Head of caudate nucleus (tissue), 42 donors: ENCODE measurements at regions not wholly inside any gene's neighbourhood (a gene's known extent, or its start where the extent isn't known, plus 50 kb on each side); places are given as distances from the start of the nearest gene placed in this dataset.

Experiments
- DNase-seq, 42 donors: peaks; one replicate each; pipeline versions ENCODE4 v3.0.0 to v3.0.0-alpha.2; 2020 to 2021; ENCODE audit warnings: mixed read lengths in 7 of 42
- intact Hi-C: fragments of 100-400 bp; cut with DNase I; formaldehyde crosslinking; loops from one replicate; pipeline ENCODE4 v1.15.0; 2022

DNA sequence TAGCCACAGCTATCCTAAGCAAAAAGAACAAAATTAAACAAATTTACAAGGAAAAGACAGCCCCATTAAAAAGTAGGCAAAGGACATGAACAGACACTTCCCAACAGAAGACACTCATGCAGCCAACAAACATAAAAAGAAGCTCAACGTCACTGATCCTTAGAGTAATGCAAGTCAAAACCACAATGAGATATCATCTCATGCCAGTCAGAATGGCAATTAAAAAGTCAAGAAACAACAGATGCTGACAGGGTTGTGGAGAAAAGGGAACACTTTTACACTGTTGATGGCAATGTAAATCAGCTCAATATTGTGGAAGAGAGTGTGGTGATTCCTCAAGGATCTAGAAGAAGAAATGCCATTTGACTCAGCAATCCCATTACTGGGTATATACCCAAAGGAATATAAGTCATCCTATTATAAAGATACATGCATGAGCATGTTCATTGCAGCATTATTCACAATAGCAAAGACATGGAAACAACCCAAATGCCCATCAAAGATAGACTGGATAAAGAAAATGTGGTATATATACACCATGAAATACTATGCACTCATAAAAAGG is 163.0 kb upstream of the TET2 start:
- DNase-seq, result no peak
- intact Hi-C loops, result no loop called here

DNA sequence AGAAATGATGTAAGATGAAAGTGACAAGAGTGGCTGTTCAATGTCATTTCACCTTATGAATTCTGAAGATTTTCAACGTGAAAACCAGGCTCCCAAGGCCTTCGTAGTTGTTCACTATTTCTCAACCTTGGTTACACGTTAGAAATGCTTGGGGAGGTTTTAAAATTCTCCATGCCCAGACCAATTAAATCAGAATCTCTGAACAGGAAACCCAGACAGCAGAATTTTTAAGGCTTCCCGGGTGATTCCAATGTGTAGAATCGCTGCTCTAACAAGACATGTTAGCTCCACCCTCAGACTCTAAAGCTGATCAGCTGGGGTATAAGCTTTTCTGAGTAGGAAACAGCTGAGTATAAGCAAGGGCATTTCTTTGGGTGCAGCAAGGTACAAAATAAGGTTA is 160.4 kb upstream of the TET2 start:
- DNase-seq, result no peak
- intact Hi-C loops, result no loop called here

DNA sequence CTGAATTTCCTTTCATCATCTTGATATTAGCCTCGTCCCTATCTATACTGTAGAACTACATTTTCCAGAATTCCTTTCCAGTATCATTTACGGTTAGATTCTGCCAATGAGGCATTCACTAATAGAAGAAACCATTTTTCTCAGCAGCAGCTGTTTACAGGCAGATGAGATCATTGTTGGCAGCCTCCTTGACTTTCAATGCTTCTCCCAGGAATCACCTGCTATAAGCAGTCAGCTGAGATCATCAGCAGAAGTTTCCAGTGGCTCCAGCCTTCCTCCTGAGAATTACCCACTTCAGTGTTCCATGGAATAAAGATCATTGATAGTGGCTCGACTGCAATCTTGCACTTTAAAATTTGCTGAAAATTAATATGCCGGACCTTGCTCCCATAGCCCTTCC is 157.3 kb upstream of the TET2 start:
- DNase-seq, result no peak
- intact Hi-C loops, result no loop called here

DNA sequence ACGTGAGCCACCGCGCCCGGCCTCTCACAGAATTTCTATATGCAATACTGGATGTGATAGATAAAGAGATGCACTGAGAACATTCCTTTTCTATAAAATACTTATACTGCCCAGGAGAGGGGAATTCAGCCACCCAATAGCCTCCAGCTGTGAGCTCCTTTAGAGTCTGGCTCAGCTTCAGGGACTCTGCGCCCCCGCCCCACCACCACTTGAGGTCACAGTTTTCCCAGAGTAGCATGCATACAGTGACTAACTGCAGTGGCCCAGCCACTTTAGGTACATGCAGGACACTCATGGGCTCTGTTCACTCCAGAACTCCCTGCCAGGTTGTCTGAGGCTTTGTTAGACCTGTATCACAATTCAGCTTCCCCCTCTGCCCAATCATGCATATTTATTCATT is 144.4 kb upstream of the TET2 start:
- no peak for DNase-seq
- intact Hi-C loops, result no loop called here

DNA sequence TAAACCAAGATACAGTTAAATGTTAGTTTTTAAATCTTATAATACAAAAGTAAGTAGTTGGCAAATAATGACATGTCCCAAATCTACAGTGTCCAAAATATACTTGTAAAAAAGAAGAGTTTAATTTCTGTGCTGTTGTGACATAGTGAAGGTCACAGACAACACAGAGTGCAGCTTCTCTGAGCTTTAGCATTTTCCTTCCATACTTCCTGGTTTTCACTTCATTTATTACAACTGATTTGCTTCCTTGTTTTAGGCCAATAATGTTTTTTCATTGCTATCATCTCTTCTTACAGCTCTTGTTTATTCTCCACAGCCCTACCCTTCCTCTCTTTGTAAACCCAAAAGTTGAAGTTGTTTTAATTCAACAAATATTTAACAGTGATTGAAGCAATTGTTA is 132.4 kb upstream of the TET2 start:
- DNase-seq, result no peak

DNA sequence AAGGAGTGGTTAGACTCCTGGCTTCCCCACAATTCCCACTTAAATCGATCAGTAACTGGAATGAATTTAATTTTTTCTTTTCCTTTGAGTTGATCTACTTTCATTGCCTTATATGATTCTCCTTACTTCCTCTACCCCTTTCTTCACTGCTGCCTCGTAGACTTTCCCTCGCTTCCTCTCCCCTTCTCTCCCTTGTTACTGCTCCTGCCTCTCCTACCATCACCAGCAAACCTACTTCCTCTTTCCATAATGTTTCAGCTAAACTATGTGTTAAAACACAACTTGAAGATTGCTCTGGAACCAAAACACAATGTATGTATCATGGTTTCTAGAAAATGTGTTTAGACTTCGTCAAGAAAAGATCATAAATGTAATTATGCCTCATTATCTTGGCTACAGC is 132.0 kb upstream of the TET2 start:
- intact Hi-C loops, result no loop called here
- DNase-seq, result no peak

More for the DNA sequence above, 132.4 kb upstream of the TET2 start:
- intact Hi-C loops, result no loop called here

DNA sequence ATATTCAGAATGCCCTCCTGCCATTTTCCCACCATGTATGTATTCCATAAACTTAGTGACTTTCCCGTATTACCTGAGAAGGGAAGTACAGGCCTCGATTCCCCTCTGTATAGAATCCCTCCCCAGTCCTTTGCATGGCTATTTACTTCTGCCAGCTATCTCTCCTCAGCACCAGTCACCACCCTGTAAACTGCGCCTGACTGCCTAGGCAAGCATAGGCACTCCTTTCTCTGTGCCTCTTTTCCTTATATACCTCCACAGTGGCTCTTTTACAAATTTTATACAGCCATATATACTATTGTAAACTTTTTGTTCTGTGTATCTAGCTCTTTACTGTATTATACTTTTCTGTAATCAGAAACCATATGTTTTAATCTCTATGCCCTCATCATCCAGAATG is 130.9 kb upstream of the TET2 start:
- intact Hi-C loops, result no loop called here
- no peak for DNase-seq

DNA sequence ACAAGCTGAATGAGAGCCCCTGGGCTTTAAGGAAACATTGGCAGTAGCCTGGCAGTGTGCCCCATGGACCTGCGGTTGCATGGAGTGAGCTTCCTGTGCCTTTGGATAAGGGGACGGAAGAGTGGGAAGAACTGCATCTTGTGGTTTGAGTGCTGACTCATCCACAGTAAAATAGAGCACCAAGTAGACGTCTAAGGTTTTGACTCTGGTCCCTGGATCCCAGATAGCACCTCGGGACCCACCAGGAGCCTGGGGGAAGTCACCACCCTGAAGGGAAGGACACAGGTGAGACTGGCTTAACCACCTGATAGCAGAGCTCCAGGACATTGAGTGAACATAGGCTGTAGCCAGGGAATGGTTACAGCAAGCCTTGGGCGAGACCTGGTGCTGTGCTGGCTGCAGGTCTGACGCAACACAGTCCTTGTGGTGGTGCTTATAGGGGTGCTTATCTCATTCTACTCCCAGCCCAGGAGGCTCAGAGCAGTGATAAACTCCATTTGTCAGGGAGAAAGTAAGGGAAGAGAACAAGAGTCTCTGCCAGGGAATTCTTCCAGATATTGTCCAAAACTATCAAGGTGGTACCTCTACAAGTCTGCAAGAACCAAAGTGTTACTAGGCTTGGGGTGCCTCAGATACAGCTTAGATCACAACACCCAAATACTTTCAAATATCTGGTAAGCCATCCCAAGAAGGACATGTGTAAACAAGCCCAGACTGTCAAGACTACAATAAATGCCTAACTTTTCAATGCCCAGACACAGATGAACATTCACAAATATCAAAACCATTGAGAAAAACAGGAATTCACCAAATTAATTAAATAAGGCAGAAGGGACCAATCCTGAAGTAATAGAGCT is 123.6 kb upstream of the TET2 start:
- DNase-seq, result no peak
- intact Hi-C loops, result no loop called here

DNA sequence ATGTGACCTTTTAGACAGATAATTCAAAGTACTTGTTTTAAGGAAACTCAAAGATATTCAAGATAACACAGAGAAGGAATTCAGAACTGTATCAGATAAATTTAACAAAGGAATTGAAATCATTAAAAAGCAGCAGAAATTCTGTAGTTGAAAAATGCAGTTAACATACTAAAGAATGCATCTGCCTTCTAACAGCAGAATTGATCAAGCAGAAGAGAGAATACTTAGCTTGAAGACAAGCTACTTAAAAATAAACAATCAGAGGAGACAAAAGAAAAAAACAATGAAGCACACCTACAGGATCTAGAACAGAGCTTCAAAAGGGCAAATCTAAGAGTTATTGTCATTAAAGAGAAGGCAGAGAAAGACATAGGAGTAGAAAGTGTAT is 123.0 kb upstream of the TET2 start:
- intact Hi-C loops, result no loop called here
- DNase-seq, result no peak

DNA sequence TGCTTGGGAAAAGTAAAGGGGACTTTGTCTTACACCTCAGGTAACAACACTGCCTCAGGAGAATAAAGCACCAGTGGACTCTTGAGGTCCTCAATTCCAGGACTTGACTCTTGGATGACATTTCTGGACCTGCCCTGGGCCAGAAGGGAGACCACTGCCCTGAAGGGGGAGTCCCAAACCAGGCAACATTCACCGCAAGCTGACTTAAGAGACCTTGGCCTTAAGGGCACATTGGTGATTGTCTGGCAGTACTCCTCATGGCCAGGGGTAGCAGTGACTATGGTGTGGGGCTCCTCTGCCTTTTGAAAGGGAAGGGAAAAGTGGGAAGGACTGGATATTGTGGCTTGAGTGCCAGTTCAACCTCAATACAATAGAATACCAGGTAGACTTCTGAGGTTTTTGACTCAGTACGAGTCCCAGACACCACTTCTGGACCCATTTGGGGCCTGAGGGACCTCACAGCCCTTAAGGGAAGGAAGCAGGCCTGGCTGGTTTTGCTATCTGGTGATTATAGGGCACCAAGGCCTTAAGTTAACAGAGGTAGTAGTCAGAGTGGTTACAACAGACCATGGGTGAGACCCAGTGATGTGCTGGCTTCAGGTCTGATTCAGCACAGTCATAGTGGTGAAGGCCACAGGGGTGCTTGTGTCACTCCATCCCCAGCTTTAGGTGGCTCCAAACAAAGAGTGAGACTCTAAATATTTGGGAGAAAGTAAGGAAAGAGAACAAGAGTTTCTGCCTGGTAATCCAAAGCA is 121.2 kb upstream of the TET2 start:
- intact Hi-C loops, result no loop called here
- DNase-seq, result no peak

DNA sequence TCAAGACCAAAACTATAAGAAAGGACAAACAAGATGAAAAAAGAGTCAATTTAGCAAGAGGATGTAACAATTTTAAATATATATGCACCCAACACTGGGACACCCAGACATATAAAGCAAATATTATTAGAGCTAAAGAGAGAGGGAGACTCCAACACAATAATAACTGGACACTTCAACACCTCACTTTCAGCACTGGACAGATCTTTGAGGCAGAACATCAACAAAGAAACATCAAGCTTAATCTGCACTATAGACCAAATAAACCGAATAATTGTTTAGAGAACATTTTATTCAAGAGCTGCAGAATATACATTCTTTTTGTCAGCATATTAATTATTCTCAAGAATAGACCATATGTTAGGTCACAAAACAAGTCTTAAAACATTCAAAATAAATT is 109.7 kb upstream of the TET2 start:
- no peak for DNase-seq
- intact Hi-C loops, result no loop called here

DNA sequence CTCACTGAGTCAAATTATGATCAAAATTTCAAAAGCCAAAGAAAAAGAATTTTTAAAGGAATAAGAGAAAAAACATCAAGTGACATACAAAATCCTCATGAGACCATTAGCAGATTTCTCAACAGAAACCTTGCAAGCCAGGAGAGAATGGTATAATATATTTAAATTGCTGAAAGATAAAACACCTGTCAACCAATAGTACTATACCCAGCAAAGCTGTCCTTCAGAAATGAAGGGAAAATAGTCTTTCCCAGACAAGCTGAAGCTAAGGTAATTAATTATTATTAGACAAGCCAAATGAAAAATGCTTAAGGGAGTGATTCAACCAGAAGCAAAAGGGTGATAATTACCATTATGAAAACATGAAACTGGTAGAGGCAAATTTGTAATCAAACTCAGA is 104.2 kb upstream of the TET2 start:
- DNase-seq, result no peak
- intact Hi-C loops, result no loop called here

DNA sequence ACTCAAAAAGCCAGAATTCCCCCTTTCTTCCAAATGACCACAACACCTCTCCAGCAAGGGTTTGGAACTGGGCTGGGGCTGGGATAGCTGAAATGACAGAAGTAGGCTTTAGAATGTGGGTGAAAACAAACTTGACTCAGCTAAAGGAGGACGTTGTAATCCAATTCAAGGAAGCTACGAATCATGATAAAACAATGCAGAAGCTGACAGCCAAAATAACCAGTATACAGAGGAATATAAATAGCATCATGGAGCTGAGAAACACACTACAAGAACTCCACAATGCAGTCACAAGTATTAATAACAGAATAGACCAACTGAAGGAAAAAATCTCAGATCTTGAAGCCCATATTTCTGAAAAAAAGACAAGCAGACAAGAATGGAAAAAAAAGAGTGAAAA is 95.8 kb upstream of the TET2 start:
- intact Hi-C loops, result no loop called here
- no peak for DNase-seq

DNA sequence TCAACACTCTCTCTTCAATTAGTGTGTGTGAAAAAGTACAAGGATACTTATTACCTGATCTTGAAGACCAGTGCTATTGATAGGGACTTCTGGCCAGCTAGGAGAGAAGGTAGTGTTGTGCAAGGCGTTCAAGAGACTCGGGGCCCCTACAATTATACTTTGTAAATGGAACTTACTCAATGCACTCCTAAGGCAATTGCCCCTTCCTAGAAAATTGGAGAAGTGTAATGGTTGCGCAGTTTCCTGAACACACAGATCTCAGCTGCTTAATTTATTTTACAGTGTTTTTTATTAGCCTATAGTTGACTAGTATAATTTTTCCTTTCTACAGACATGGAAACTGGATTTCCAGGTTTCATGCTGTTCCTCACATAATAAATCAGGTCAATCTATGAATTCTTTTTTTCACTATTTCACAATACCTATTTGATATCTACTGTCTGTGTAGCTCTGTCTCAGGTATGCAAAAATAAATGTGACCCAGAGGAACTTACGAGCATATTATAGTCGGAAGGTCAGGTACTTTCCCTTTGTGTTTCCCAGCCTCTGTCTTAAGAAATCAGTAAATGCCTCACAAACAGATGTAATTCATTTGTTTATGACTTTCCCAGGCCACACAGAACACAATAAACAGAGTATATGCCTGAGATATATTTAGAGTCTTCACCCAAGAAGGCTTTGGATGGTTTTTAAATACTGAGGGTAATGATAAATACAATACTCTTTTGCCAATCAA is 89.1 kb upstream of the TET2 start:
- intact Hi-C loops, result no loop called here
- peak in 1 of 42 donors; percentile 9 for DNase-seq

DNA sequence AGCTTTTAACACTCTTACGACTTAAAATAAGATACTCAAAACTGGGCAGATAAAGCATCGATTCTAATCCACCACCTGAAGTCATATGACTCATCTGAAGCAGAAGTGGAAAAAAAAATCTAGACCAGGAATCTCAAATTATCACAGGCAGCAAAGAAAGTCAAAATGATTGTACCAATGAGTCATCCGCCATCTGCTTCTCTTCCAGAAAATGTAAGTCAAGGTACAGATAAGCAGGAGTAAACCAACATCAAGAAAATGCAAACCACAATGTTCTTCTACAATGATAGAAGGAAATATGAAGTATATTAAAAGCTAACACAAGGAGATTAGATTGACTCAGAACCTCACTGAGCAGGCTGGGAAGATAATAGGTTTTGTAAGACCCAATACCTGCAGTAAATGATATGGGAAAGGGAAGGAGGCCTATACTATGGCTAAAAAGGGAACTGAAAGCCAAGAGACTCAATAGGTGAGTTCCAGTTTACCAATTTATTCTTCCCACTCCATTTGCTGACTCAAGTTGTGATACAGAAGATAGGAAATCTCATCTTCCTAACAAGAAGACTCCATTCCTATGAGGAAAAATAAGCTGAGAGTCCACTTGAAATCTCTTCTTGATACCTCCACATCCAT is 88.4 kb upstream of the TET2 start:
- intact Hi-C loops, result no loop called here
- peak in 1 of 42 donors; percentile 36 for DNase-seq

DNA sequence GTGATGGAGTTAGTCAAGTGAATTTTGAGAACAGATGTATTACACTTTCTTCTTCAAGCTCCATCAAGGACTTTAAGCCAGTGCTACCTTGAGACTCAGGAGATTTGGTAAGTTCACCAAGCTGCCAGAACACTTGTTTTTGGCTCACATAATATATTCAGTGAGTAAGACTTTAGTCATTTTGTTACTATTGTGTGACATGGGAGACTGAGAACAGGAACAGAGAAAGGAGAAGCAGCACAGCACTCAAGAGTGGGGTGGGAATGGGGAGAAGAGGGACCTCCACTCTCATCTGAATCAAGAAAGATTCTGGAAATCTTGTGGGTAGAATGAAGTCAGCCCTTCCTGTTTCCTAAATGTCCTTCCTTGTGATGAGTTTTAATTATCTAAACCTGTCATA is 87.3 kb upstream of the TET2 start:
- intact Hi-C loops, result no loop called here
- no peak for DNase-seq

DNA sequence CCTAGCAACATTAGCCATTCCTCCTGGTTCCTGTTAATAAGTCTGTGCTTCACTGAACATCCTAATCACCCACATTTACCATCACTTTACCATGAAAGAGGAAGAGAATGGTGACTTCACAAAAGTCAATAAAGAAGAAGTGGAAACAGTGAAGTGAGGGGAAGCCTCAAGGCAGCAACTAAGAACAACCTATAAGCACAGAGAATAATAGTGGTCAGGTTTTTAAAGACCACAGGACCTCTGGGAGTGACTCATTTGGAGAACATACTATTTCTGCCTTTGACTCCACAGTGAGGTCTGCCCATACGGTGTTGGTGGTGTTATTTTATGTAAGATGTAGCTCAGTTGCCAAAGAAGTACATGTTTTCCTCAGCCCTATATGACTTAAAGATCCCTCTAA is 86.0 kb upstream of the TET2 start:
- no peak for DNase-seq
- intact Hi-C loops, result no loop called here

DNA sequence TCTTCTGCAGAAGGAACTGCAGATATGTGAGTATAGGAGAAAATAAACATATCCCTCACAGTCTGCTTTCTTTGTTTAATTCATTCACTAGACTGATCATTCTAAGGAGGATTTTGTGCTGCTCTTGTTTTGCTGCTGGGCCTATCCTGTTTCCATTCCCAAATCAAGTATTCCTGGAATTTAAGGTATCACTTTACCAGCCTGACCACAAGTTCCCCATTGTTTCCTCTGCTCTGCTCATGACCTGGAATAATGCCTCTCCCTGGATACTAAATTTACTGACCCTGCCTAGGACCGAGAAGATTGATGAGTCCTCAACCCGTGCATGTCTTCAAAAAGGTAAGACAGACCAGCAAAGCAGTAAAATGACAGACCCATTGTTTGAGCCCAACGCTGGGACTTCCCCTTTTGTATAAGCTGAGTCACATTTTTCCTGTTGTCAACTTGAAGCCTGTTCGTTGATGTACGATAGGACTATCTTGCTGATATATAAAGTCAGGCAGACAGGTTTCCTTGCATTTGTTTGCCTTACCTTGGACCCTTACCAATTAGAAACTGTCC is 85.5 kb upstream of the TET2 start:
- peak in 1 of 42 donors; percentile 9 for DNase-seq
- intact Hi-C loops, result no loop called here

DNA sequence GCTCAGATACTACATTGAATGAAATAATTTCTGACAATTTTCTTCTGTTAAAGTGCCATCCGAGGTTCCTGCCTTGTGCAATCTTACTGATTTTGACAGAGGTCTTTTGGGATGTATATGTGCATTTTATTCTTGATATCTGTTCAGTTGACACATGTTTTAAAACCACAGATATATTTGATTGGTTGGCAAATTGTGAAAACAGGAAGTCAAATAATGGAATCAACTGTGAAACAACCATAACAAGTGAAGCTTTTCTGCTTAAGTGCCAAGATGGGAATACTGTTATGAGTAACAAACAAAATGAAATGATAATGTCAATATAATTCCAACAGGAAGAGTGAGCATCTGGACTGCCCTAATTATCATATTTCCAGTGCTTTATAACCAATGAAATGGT is 84.9 kb upstream of the TET2 start:
- DNase-seq, result no peak
- intact Hi-C loops, result no loop called here
